ENCODE measurements at regions not wholly inside any gene's neighbourhood (a gene's known extent, or its start where the extent isn't known, plus 50 kb on each side); places are given as distances from the start of the nearest gene placed in this dataset.

DNA sequence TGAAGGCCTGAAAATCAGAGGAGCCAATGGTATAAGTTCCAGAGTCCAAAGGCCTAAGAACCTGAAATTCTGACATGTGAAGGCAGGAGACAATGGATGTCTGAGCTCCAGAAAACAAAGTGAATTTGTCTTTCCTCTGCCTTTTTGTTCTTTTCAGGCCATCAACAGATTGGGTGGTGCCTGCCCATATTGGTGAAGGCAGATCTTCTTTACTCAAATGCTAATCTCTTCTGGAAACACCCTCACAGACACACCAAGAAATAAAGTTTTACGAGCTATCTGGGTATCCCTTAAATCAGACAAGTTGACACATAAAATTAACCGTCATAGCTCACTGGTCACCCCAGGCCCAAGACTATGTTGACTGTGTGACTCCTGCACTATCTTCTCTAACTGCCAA is 163.8 kb upstream of the NCKAP5 start:
- no peak overlapping the region for H3K27ac ChIP-seq (ENCODE audit: low read depth, low read length)
- H4K8ac ChIP-seq (ENCODE audit: extremely low read depth, insufficient read depth, low read length) = no peak overlapping the region
- 100% methylated on average over 2 of the region's 2 CpGs; no CpG with 5 or more reads in 1 of the 2 experiments for WGBS, 2 experiments (ENCODE audit: extremely low coverage in 1 of 2, insufficient coverage in 1 of 2, insufficient read length in 1 of 2, insufficient replicate concordance in 2 of 2, low coverage in 1 of 2, low lambda C conversion rate in 2 of 2, missing lambda C conversion rate in 1 of 2)
- no peaks in the 10 kb centered on the region for H3K23me2 ChIP-seq (ENCODE audit: low read depth, low read length)
- no peak overlapping the region for H3K9ac ChIP-seq (replicated peaks in 1 of 4; ENCODE audit: extremely low read depth in 1 of 4, low read depth in 3 of 4, low read length in 3 of 4)
- H3K18ac ChIP-seq (ENCODE audit: extremely low read depth, low read length) = no peak overlapping the region
- no peak overlapping the region for H3K56ac ChIP-seq (replicated peaks; ENCODE audit: insufficient read length, low read depth, low read length)
- H4K91ac ChIP-seq (replicated peaks; ENCODE audit: insufficient read length, low read length) = no peak overlapping the region
- H3K4me3 ChIP-seq (ENCODE audit: extremely low read depth in 1 of 4, insufficient read depth in 2 of 4, low read depth in 3 of 4, low read length in 4 of 4) = no peak overlapping the region
- CTCF ChIA-PET (ENCODE audit: partially characterized antibody) = interaction anchor here (2.2 kb wide), 1 partner anchor 23 kb away, joined by 6 read pairs; no protein-coding TSS in a partner anchor
- no peak overlapping the region for H3K14ac ChIP-seq (ENCODE audit: insufficient read length)
- H3K27me3 ChIP-seq (replicated peaks in 1 of 4; ENCODE audit: control insufficient read depth in 3 of 4, extremely low read depth in 1 of 4, insufficient read depth in 3 of 4, low read length in 3 of 4) = no peaks in the 10 kb centered on the region
- H2BK12ac ChIP-seq (ENCODE audit: low read depth, low read length) = no peak overlapping the region
- H3K36me3 ChIP-seq (ENCODE audit: control insufficient read depth in 2 of 4, insufficient read depth in 4 of 4, low read length in 3 of 4) = no peaks in the 10 kb centered on the region
- H2AFZ ChIP-seq (ENCODE audit: low read length) = no peak overlapping the region
- no peaks in the 10 kb centered on the region for H3K79me1 ChIP-seq (ENCODE audit: low read depth, low read length)
- H3K4ac ChIP-seq (replicated peaks; ENCODE audit: insufficient read length, low read depth, low read length) = no peak overlapping the region
- no peak overlapping the region for H2BK5ac ChIP-seq (ENCODE audit: low read depth, low read length)
- H3K23ac ChIP-seq (ENCODE audit: insufficient read length) = no peak overlapping the region
- no peaks in the 10 kb centered on the region for H3K79me2 ChIP-seq (ENCODE audit: control insufficient read depth in 1 of 2, insufficient read depth in 2 of 2, low read length in 2 of 2)
- no peak overlapping the region for H4K5ac ChIP-seq (ENCODE audit: insufficient read length, low read depth, low read length)
- FAIRE-seq (no peak), DNase-seq (ENCODE audit: low read depth in 1 of 2, low spot score in 2 of 2) (no peak)
- POLR2A ChIA-PET (ENCODE audit: partially characterized antibody) = no interaction called here
- H3K4me2 ChIP-seq (ENCODE audit: insufficient read depth in 1 of 2, low read depth in 2 of 2, low read length in 2 of 2) = no peak overlapping the region
- H4K20me1 ChIP-seq (replicated peaks in 1 of 2; ENCODE audit: control insufficient read depth in 1 of 2, insufficient read depth in 2 of 2, low read length in 2 of 2) = no peaks in the 10 kb centered on the region
- H2BK15ac ChIP-seq (ENCODE audit: low read length) = no peak overlapping the region
- H3K9me3 ChIP-seq (ENCODE audit: insufficient read depth in 2 of 2, low read depth in 1 of 2, low read length in 1 of 2) = peaks cover 0 to 3% of the 10 kb centered on the region in 2 experiments; a peak in 1 of 4 replicates
- no peaks in the 10 kb centered on the region for H3K4me1 ChIP-seq (replicated peaks in 1 of 4; ENCODE audit: control insufficient read depth in 3 of 4, insufficient read depth in 4 of 4, low read length in 3 of 4)
- H2BK120ac ChIP-seq (replicated peaks; ENCODE audit: low read depth, low read length) = no peak overlapping the region
- H2BK20ac ChIP-seq (ENCODE audit: low read length) = no peak overlapping the region
- no peak overlapping the region for H2AK5ac ChIP-seq (ENCODE audit: low read depth, low read length)
- TF ChIP-seq KDM5A (IDR thresholded peaks at IDR 0.05; ENCODE audit: low read length) (no peak), TEAD4 (IDR thresholded peaks at IDR 0.05; ENCODE audit: low read depth, low read length) (no peak), CBX5 (IDR thresholded peaks at IDR 0.05; ENCODE audit: low read depth, low read length) (no peak), SIN3A (conservative IDR thresholded peaks at IDR 0.05 in 1 of 2, IDR thresholded peaks at IDR 0.05 in 1 of 2; ENCODE audit: low read depth in 1 of 2, low read length in 2 of 2) (no peak), GTF2F1 (IDR thresholded peaks at IDR 0.05; ENCODE audit: borderline replicate concordance, low read depth, low read length) (no peak), ZNF274 (IDR thresholded peaks at IDR 0.05; ENCODE audit: borderline replicate concordance, extremely low read depth, low read length) (no peak), RXRA (IDR thresholded peaks at IDR 0.05; ENCODE audit: insufficient read depth, low read depth, low read length) (no peak), ASH2L (IDR thresholded peaks at IDR 0.05; ENCODE audit: low read length) (no peak), RBBP5 (IDR thresholded peaks at IDR 0.05; ENCODE audit: borderline replicate concordance, low read depth, low read length) (no peak), CHD2 (IDR thresholded peaks at IDR 0.05; ENCODE audit: low read length) (no peak), TAF7 (optimal IDR thresholded peaks at IDR 0.05; ENCODE audit: borderline replicate concordance, low read depth, low read length) (no peak), RFX5 (IDR thresholded peaks at IDR 0.05; ENCODE audit: borderline replicate concordance, low read depth, low read length) (no peak), BCL11A (IDR thresholded peaks at IDR 0.05; ENCODE audit: low read depth in 2 of 2, low read length in 2 of 2) (no peak), TBP (IDR thresholded peaks at IDR 0.05; ENCODE audit: low read depth, low read length) (no peak), KDM4A (IDR thresholded peaks at IDR 0.05; ENCODE audit: low read depth, low read length, severe bottlenecking) (no peak)

Data from H1 (cell line).